ENCODE measurements at regions not wholly inside any gene's neighbourhood (a gene's known extent, or its start where the extent isn't known, plus 50 kb on each side); places are given as distances from the start of the nearest gene placed in this dataset.

GRCh38 chr11:120057028-120057330 is 80.9 kb downstream of the TRIM29 start:
- TF ChIP-seq CTCF (IDR thresholded peaks at IDR 0.05; ENCODE audit: low read depth, low read length, missing input control): no peak
- no peak for TF ChIP-seq JUND (IDR thresholded peaks at IDR 0.05)
- TF ChIP-seq HNF4G (IDR thresholded peaks at IDR 0.05): no peak
- no peak for TF ChIP-seq MAX (IDR thresholded peaks at IDR 0.05)

Data from liver (tissue), 3 donors.